NCI-H82 treated with DMSO at 0.1 percent for 48 hours (cell line): ENCODE measurements at regions not wholly inside any gene's neighbourhood (a gene's known extent, or its start where the extent isn't known, plus 50 kb on each side); places are given as distances from the start of the nearest gene placed in this dataset.
"Not testable (repeated sequence)": the region's sequence is repeated elsewhere in the genome, so short reads cannot be mapped to it uniquely, and the experiment has no call there.

ENCODE experiments used
- DNase-seq: peaks from one replicate; lab custom pipeline; 2025; ENCODE audit not compliant: unreplicated experiment; lab: John Stamatoyannopoulos, UW

DNA sequence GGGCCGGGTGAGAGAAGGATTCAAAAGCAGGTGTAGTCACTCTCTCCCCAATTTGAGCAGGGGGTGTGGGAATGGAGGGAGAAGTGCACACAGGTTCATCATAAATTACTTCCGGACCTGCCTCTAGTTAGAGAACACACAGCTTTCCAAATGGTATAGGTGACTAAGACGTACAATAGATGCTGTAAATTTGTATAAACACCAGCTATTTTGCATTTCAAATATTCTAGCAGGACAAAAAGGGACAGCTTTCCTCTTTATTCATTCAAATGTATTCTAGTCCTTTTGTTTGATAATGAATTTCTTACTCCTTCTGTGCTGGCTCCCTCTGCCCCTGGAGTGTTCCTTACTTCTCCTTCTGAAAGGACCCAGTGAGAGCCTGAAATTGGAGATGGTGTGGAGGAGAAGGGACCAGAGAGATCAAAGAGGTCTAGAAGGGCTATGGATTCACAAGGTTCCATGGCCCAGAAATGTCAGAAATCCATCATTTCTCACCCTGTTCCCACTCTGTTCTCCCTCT, 53.2 kb upstream of the SH3BP4 start:
- no peak for DNase-seq

GRCh38 chr2:234888442-234888841, 63.4 kb upstream of the SH3BP4 start:
- DNase-seq: not testable (repeated sequence)

- no peak for DNase-seq
Observed at GRCh38 chr2:234887195-234887594, 64.6 kb upstream of the SH3BP4 start.

DNA sequence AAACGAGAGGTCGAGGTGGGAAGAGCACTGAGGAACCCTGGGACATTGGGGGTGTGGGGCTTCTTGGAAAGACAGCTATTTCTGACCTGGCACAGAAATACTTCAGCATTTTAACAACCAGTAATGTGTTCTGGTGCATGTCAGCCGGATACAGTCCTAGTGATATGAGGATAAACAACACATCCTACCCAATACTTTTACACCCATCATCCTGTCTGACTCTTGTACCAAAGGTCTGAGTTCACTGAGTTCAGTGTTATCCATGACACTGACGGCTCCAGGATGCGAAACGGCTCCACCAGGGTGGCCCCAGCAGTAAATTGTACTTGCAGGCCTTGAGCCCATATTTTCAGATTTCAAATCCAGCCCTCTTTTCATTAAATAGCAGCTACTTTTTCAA, 65.9 kb upstream of the SH3BP4 start:
- no peak for DNase-seq

DNA sequence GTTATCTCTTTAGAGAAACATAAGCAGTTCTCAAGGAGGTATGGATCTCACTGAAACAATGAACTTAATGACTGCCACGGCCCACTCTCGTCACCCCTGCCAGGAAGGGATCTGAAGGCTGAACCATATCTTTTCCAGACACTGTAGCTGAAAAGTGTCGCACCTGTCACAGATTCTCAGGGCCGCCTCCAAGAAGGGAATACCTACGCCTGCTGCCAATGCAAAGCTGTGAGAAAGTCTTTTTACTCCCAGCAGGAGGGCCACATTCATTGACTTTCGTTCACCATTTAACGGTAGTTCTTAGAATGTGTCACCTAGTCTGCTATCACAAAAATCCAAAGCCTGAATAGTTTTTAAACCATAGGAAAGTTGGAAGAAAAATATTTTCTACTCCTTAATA, 66.7 kb upstream of the SH3BP4 start:
- no peak for DNase-seq

GRCh38 chr2:234884591-234884990, 67.2 kb upstream of the SH3BP4 start:
- no peak for DNase-seq

- peak; percentile 6 for DNase-seq
Observed at GRCh38 chr2:234881413-234882241, 70.2 kb upstream of the SH3BP4 start.

GRCh38 chr2:234880551-234881211, 71.1 kb upstream of the SH3BP4 start:
- no peak for DNase-seq

GRCh38 chr2:234879671-234880455, 72.0 kb upstream of the SH3BP4 start:
- no peak for DNase-seq

GRCh38 chr2:234876621-234877020, 75.2 kb upstream of the SH3BP4 start:
- not testable (repeated sequence) for DNase-seq

- no peak for DNase-seq
Observed at GRCh38 chr2:234874347-234875046, 77.3 kb upstream of the SH3BP4 start.

DNA sequence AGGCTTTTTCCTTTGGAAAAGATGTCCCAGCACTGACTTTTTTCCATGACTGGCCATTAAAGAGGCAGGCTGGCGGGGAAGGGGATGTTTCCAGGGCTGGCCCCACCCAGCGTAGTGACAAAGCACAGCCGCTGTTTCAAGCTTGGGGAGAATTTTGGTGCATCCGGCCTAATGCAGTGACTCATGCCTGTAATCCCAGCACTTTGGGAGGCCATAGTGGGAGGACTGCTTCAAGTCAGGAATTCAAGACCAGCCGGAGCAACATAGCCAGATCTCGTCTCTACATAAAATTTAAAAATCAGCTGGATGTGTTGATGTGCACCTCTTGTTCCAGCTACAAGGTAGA, 78.0 kb upstream of the SH3BP4 start:
- no peak for DNase-seq

- no peak for DNase-seq
Observed at GRCh38 chr2:234873103-234873827, 78.6 kb upstream of the SH3BP4 start.

DNA sequence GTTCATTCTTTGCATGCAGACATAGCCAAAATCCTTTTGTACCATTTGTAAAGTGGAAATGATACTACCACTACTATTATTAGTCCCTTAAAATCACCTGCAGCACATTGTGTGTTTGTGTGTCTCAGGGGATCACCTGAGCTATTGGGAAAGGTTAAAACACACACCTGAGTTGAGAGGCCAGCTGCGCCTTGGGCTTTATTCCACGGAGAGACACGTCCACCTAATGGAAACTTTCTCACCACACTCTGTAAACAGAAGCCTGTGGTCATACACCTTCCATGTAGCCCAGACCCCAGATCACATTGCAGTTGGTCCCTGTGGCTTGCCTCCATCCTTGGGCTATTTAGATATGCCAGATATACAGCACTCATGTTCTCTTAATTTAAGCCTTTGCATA, 81.8 kb upstream of the SH3BP4 start:
- DNase-seq: no peak

DNA sequence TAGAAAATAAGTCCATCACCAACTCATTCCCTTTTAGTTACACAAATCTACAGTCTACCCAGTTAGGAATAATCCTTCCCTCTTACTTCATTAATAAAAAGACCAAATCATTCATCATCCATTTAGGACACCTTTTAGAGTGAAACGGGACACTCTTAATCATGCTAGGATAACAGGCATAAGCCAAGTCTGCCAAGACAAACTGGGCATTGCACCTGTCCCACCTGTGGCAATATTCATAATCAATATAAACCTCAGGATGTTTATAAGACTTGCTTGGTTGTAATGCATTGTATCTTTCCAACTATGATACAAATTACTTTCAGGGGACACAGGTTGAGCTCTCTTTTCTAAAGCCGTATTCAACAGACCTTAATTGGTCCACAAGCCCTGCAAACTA, 82.7 kb upstream of the SH3BP4 start:
- DNase-seq: no peak

GRCh38 chr2:234867882-234868285, 83.9 kb upstream of the SH3BP4 start:
- no peak for DNase-seq

DNA sequence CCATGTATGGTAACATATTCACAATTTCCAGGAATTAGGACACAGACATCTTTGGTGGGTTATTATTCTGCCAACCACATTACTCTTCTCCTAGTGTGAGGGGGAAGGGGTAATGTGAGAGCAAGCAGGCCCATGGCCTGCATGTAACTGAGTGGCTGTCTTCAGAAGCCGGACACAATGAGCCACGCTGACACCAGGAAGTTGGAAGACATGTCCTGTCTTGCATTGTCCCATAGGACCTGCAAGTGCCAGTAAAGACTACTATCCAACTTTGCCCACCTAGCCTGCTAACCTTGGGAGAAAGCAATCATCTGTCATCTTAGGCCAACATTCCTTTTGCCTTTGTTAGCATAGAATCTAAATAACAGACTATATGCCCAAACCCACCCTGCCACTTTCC, 86.2 kb upstream of the SH3BP4 start:
- DNase-seq: no peak

DNA sequence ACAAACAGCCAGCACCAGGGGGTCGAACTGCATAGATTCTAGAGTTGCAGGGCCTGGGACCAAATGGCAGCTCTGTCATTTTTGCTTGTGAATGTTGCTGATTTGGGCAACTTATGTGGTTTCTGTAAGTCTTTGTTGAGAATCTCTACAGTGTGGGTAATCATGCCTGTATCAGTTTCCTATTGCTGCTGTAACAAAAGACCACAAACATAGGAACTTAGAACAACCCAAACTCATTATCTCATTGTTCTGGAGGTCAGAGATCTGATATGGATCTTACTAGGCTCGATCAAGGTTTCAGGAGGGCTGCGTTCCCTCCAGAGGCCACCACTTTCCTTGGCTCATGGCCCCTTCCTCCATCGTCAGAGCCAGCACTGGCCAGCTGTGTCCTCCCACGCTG, 86.8 kb upstream of the SH3BP4 start:
- no peak for DNase-seq

DNA sequence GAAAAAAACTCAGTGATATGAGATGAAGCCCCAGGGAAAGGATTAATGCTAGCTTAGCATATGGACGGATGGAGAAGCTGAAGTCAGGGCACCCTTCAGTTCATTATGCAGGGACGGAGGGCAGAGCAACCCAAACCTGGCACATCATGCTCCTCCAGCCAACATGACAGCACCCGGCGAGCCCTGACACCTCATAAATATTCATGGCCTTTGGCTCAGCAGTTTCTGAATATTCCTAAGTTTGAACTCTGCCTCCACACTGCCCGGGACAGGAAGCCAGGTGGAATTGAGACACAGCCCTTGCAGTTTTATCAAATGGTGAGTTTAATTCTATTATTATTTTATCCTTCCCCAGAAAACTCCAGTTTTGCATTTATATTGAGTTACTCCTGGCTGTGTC, 87.3 kb upstream of the SH3BP4 start:
- no peak for DNase-seq
